Neural crest cell (in vitro differentiated cells): ENCODE measurements at regions not wholly inside any gene's neighbourhood (a gene's known extent, or its start where the extent isn't known, plus 50 kb on each side); places are given as distances from the start of the nearest gene placed in this dataset.

Experiments
- DNase-seq: peaks from one replicate; pipeline ENCODE4 v3.0.0; 2021; ENCODE audit warnings: low read depth, mixed read lengths, low spot score
- H3K27ac Mint-ChIP-seq: one replicate; pipeline ENCODE4 v1.8.0; 2021; ENCODE audit warnings: mild to moderate bottlenecking, mixed read lengths; ENCODE audit not compliant: unreplicated experiment
- H3K27me3 Mint-ChIP-seq: 2 replicates; pipeline ENCODE4 v1.8.0; 2021; ENCODE audit warnings: low read depth, mild to moderate bottlenecking, mixed read lengths
- H3K36me3 Mint-ChIP-seq: 2 replicates; pipeline ENCODE4 v1.8.0; 2021; ENCODE audit warnings: low read depth, mild to moderate bottlenecking, mixed read lengths
- H3K4me1 Mint-ChIP-seq: 2 replicates; pipeline ENCODE4 v1.8.0; 2021; ENCODE audit warnings: mixed read lengths
- H3K4me3 Mint-ChIP-seq: one replicate; pipeline ENCODE4 v1.8.0; 2021; ENCODE audit warnings: mild to moderate bottlenecking, mixed read lengths
- H3K9me3 Mint-ChIP-seq: 2 replicates; pipeline ENCODE4 v1.8.0; 2021; ENCODE audit warnings: mixed read lengths
- TF ChIP-seq, protein P1 (sequence below): fragments of 200-600 bp; sonication (generic); conservative IDR thresholded peaks from 2 replicates; pipeline ENCODE4 v1.5.0; 2021; ENCODE audit warnings: antibody characterized with exemption, mild to moderate bottlenecking

DNA sequence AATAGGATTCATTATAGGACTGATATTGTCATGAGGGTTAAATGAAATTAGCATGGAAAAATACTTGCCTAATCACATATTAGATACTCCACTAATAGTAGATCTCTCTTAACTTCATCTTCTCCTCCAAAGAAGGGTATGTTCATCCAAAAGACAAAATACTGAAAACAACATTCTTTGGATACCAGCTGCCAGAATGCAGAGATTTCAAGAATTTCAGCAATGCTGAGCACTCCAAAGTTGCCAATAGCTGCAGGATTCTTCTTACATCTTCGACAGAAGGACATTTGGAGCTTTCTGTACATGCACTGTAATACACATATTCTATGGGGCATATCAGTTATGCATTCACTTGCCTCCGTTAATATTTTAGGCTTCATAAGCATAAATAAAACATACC lies 436.5 kb downstream of the HAPSTR1 start:
- no peak for DNase-seq
- peaks cover 38% of the 10 kb centered on the region for H3K27me3 Mint-ChIP-seq
- H3K4me1 Mint-ChIP-seq, result no peaks in the 10 kb centered on the region
- TF ChIP-seq, protein P1, sequence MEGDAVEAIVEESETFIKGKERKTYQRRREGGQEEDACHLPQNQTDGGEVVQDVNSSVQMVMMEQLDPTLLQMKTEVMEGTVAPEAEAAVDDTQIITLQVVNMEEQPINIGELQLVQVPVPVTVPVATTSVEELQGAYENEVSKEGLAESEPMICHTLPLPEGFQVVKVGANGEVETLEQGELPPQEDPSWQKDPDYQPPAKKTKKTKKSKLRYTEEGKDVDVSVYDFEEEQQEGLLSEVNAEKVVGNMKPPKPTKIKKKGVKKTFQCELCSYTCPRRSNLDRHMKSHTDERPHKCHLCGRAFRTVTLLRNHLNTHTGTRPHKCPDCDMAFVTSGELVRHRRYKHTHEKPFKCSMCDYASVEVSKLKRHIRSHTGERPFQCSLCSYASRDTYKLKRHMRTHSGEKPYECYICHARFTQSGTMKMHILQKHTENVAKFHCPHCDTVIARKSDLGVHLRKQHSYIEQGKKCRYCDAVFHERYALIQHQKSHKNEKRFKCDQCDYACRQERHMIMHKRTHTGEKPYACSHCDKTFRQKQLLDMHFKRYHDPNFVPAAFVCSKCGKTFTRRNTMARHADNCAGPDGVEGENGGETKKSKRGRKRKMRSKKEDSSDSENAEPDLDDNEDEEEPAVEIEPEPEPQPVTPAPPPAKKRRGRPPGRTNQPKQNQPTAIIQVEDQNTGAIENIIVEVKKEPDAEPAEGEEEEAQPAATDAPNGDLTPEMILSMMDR, result no peak
- no peak overlapping the region for H3K4me3 Mint-ChIP-seq
- no peaks in the 10 kb centered on the region for H3K36me3 Mint-ChIP-seq
- peaks cover 2% of the 10 kb centered on the region for H3K9me3 Mint-ChIP-seq
- no peak overlapping the region for H3K27ac Mint-ChIP-seq

DNA sequence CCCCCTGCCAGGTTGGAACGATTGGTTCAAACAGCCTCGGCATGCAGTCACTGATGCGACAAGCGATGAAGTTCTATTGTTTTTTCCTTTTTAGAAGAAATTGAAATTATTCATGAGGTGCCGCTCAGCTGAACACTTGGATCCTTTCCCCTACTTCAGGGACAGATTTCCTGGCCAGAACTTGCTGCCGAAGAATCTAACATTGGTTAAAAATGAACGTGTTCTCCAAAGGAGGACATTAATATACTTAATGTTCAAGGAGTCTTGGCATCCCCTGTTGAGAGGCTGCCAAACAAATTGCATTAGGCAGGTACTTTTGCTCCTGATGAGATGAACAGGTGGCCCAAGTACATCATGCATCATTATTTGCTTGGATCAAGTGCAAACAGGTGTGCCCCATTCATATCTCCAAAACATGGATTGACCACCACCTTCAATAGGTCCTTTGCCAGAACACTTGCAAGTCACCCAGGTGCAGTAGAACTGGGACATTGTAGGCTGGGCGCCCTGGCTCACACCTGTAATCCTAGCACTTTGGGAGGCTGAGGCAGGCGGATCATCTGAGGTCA lies 437.2 kb downstream of the HAPSTR1 start:
- no peak for DNase-seq
- H3K4me3 Mint-ChIP-seq, result no peak overlapping the region
- no peaks in the 10 kb centered on the region for H3K36me3 Mint-ChIP-seq
- peaks cover 2% of the 10 kb centered on the region for H3K9me3 Mint-ChIP-seq
- no peaks in the 10 kb centered on the region for H3K4me1 Mint-ChIP-seq
- no peak overlapping the region for H3K27ac Mint-ChIP-seq
- peaks cover 38% of the 10 kb centered on the region for H3K27me3 Mint-ChIP-seq
- TF ChIP-seq, protein P1, result no peak

DNA sequence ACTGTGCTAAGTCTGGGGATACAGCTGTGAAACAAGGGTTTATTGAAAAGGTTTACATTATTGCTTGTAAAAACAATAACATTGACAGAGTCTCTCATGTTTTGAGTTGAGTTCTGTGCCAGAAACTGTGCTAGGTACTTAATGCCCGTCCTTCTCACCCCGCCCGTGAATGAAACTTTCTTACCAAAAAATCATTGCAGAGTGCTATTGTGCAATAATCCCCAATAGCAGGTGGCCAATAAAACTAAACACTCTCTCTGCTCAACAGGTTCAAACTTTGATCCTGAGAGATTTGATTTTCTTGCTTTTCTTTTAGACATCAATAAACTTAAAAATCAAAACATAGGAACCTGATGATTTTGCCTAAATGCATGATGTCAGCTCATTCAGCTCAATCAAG lies 441.6 kb downstream of the HAPSTR1 start:
- no peak overlapping the region for H3K27ac Mint-ChIP-seq
- TF ChIP-seq, protein P1, result no peak
- no peaks in the 10 kb centered on the region for H3K36me3 Mint-ChIP-seq
- H3K4me3 Mint-ChIP-seq, result no peak overlapping the region
- no peak for DNase-seq
- H3K9me3 Mint-ChIP-seq, result peaks cover 2% of the 10 kb centered on the region
- H3K4me1 Mint-ChIP-seq, result no peaks in the 10 kb centered on the region
- peaks cover 19% of the 10 kb centered on the region for H3K27me3 Mint-ChIP-seq

DNA sequence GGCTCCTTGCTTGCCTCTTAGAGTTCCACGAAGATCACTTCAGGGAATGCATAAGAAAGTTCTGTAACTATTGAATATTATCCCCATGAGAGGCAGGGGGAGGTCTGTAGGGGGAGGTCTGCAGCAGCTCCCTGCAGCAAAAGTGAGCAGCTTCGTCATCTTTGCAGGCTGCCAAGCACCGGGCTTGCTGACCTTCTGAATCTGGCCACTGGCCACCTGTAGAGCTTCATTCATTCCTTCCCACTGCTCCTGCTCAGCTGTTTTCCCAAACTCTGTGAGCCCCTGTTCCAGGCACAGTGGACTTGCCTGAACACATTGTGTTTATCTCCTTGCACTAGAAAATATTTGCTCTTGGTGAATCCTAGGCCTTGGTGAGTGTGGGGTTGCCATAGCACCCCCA lies 443.3 kb downstream of the HAPSTR1 start:
- TF ChIP-seq, protein P1, result no peak
- Mint-ChIP-seq H3K27me3 (peaks cover 20% of the 10 kb centered on the region), H3K27ac (no peak overlapping the region), H3K4me3 (no peak overlapping the region), H3K36me3 (no peaks in the 10 kb centered on the region), H3K9me3 (peaks cover 2% of the 10 kb centered on the region), H3K4me1 (no peaks in the 10 kb centered on the region)
- DNase-seq, result no peak

DNA sequence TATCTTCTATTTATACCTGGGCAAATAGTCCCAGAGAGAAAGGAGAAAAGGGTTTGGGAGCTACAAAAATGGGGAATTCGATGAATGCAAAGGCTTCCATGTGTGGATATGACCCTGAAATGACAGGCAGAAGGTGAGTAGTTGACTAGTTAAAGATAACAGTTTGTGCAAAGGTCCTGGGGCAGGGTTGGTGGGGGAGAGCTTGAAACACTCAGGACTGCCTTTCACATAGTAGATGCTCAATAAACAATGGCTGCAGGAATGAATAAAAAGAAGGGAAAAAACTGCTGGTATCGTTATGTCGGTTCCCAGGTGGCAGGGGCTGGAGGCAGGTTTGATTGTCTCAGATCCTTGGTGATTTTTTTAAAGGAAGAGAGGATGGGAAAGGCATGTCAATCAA lies 445.5 kb downstream of the HAPSTR1 start:
- TF ChIP-seq, protein P1, result no peak
- Mint-ChIP-seq H3K27me3 (peaks cover 21% of the 10 kb centered on the region), H3K4me3 (no peak overlapping the region), H3K36me3 (no peaks in the 10 kb centered on the region), H3K9me3 (peaks cover 2% of the 10 kb centered on the region), H3K4me1 (no peaks in the 10 kb centered on the region), H3K27ac (no peak overlapping the region)
- no peak for DNase-seq

DNA sequence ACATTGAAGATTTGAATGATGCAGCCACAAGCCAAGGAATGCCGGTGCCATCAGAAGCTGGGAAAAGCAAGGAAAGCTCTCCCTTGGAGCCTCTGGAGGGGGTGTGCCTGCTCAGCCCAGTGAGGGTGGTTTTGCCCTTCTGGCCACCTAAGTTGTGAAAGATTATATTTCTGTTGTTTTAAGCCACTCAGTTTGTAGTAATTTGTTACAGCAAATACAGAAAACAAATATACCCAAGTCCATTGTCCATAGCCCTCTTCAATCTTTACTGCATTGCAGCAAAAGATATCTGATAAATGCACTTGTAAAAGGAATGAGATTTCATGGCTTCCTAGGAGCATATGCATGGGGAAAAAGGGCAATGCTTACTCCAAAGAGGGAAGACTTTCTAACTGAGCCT lies 447.9 kb downstream of the HAPSTR1 start:
- Mint-ChIP-seq H3K4me3 (no peak overlapping the region), H3K4me1 (no peaks in the 10 kb centered on the region), H3K27me3 (peaks cover 19% of the 10 kb centered on the region), H3K27ac (no peak overlapping the region), H3K9me3 (no peaks in the 10 kb centered on the region), H3K36me3 (no peaks in the 10 kb centered on the region)
- TF ChIP-seq, protein P1, result no peak
- no peak for DNase-seq
